GM12801 (cell line): ENCODE measurements at regions not wholly inside any gene's neighbourhood (a gene's known extent, or its start where the extent isn't known, plus 50 kb on each side); places are given as distances from the start of the nearest gene placed in this dataset.

Source experiments
- CTCF ChIP-seq: IDR thresholded peaks from one replicate; pipeline ENCODE4 v1.5.1; 2011; ENCODE audit warnings: control low read depth; ENCODE audit not compliant: insufficient read length; ENCODE audit errors: extremely low read depth

GRCh38 chr7:94244760-94245159, 149.9 kb upstream of the COL1A2 start:
- no peak for TF ChIP-seq CTCF

- no peak for TF ChIP-seq CTCF
Observed at GRCh38 chr7:94245500-94245899, 149.2 kb upstream of the COL1A2 start.

GRCh38 chr7:94247970-94248369, 146.7 kb upstream of the COL1A2 start:
- TF ChIP-seq CTCF: no peak

GRCh38 chr7:94249631-94250030, 145.1 kb upstream of the COL1A2 start:
- TF ChIP-seq CTCF: no peak

GRCh38 chr7:94250124-94250523, 144.6 kb upstream of the COL1A2 start:
- no peak for TF ChIP-seq CTCF

- no peak for TF ChIP-seq CTCF
Observed at GRCh38 chr7:94250987-94251386, 143.7 kb upstream of the COL1A2 start.

- TF ChIP-seq CTCF: no peak
Observed at GRCh38 chr7:94252124-94252523, 142.6 kb upstream of the COL1A2 start.

GRCh38 chr7:94252971-94253370, 141.7 kb upstream of the COL1A2 start:
- no peak for TF ChIP-seq CTCF
